HG02852 (cell line): ENCODE measurements at regions not wholly inside any gene's neighbourhood (a gene's known extent, or its start where the extent isn't known, plus 50 kb on each side); places are given as distances from the start of the nearest gene placed in this dataset.
"Not testable (repeated sequence)": the region's sequence is repeated elsewhere in the genome, so short reads cannot be mapped to it uniquely, and the experiment has no call there.

Experiments used
- ATAC-seq: cut with Tn5 transposase; IDR thresholded peaks from one replicate; pipeline ENCODE4 v1.9.1; 2021; ENCODE audit warnings: mild to moderate bottlenecking, moderate library complexity; ENCODE audit not compliant: unreplicated experiment

DNA sequence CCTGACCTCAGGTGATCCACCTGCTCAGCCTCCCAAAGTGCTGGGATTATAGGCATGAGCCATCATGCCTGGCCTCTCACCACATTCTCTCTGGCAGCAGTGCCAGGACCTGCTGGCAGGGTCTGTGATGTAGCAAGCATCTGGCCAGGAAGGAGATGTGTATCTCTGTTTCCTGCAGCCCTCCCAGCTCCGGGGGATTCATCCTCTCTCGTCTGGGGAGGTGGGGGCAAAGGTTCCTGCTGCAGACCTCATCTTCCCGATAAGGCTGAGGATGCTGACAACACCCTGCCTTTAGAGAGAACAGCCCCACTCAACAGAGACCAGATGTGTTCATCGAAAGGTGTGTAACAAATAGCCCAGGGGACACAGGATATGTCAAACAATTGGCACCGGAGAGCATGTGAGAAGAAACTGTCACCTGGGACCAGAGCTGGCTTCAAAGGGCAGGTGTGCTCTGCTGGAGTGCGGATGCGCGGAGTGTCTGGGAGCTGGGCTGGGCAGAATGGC is 54.8 kb upstream of the SEC14L1 start:
- ATAC-seq: no peak

DNA sequence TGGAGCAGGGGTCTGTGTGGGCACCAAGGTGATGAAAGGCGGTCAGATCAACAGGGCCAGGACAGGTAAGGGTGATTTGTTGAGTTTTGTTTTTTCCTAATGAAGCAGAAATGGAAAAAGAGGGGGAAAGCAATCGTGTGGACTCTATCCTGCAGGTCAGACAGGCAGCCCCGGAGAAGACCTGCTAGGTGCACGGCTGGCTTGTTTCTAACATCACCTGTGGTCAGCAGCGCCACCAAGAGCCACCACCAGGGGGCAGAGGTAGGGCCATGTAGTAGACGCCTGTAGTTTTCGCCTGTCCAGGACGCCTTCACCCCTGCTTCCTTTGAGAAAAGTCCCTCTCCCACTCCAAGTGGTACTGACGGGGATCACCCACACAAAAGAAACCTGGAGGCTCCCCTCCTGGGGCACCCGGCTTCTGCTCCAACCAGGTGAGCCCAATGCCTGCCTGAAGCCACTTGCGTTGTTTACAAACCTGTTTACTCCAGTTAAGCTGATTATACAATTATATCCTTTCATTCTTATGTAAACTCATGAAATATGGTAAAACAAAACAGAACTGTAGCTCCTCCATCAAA is 54.2 kb upstream of the SEC14L1 start:
- ATAC-seq: no peak

DNA sequence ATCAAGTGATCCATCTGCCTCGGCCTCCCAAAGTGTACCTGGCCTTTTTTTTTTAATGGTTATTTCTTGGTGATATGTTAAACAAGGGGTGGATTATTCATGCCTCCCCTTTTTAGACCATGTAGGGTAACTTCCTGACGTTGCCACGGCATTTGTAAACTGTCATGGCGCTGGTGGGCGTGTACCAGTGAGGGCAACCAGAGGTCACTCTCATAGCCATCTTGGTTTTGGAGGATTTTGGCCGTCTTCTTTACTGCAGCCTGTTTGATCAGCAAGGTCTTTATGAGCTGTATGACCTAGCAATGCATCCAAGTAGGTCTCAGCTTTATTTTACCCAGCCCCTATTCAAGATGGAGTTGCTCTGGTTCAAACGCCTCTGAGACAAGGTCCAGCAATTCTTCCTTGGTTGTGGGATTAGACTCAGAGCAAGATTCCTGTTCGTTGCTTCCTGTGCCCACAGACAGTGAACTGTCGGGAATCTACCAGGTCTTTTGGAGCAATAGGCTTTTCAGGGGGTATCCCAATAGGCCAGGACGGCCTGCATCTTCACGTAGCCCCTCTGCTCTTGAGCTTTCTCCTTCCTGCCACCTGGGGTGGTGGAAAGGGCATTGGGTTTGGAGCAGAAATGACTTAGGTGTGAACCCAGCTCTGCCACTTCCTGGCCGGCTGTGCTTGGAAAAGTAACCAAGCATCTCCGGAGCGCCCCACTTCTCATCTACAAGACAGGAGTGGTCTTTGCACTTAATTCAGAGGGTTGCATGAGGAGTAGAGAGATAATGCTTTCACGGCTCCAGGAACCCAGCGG is 52.9 kb upstream of the SEC14L1 start:
- no peak for ATAC-seq

DNA sequence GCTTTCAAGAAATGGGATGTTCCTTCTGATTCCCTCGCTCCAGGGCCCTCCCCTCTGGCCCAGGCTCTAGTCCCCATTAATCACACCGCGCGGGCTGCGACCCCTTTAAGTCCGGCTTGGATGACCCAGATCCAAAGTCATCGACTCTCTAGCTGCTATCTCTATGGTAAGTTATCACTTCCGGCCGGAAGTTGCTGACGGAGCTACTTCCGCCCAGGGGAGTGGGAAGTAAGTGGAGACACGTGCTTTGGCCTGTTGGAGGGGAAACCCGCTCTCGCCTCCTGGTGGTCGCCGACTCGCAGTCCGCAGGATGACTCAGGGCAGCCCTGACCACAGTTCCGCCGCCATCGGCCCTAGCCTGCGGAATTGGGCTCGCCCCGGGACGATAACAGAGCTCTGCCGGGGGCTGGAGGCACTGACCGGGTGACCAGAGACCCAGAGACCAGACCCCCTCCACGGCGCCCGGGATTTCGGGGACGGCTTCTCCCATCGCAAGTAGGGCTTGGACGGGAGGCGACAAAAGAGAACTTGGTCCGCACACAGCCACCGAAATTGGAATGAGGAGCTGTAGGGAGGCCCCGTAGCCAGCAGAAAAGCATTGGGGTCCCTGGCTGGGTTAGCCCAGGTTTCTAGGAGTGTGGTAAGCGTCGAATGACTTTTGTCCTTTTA is 52.2 kb upstream of the SEC14L1 start:
- peak; percentile 74 for ATAC-seq

DNA sequence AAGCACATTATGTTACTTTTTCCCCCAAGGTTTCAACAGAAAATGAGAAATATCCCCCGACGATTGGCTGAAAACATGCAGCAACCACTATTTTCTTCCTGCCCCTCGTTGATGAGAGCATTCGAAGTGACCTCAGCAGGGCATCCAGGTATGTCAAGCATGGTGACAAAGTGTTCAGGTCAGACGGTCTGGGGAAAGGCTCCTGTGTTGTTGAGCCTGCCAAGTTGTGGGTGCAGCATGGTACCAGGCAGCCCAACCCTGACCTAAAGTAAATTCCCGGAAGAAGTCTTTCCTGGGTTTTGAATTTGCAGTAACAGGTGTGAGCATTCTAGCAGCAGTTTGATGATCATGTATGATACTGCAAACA is 51.7 kb upstream of the SEC14L1 start:
- ATAC-seq: no peak

DNA sequence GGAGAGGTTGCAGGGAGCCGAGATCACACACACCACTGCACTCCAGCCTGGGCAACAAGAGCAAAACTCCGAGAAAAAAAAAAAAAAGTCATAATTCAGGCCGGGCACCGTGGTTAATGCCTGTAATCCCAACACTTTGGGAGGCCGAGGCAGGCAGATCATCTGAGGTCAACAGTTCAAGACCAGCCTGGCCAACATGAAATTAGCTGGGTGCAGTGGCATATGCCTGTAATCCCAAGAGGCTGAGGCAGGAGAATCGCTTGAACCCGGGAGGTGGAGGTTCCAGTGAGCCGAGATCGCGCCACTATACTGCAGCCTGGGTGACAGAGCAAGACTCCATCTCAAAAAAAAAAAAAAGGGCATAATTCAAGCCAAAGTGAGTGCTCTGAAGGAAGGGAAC is 50.8 kb upstream of the SEC14L1 start:
- ATAC-seq: not testable (repeated sequence)

DNA sequence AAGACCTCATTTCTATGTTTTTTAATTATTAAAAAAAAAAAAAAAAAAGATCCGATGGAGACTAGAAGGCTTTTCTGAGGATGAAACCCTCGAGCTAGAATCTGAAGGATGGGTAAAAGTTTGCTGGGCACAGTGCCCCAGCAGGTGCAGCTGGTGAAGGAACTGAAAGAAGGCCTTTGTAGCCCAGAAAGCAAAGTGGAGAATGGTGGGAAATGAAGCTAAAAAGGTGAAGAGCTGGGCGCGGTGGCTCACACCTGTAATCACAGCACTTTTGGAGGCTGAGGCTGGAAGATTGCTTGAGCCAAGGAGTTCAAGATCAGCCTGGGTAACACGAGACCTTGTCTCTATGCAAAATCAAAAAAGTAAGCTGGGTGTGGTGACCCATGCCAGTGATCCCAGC is 50.3 kb upstream of the SEC14L1 start:
- no peak for ATAC-seq
